IMR-90 (cell line): ENCODE measurements at regions not wholly inside any gene's neighbourhood (a gene's known extent, or its start where the extent isn't known, plus 50 kb on each side); places are given as distances from the start of the nearest gene placed in this dataset.

Experiments
- ATAC-seq: fragments of 200-7000 bp; cut with Tn5 transposase; 2 replicates; pipeline ENCODE4 v1.9.1; 2020; ENCODE audit warnings: low read depth, mild to moderate bottlenecking, moderate library complexity
- BruUV-seq: library from RNA; stranded (reverse); fragments of 400-500 nt; replicated peaks from 2 replicates; lab custom pipeline; 2021; lab: Mats Ljungman, UMichigan
- CTCF ChIA-PET: fragments of 300-600 bp; formaldehyde crosslinking; extraction: SDS; loops from one replicate; lab custom pipeline; 2021; ENCODE audit warnings: antibody characterized with exemption; lab: Yijun Ruan, JAX
- POLR2A ChIA-PET: fragments of 300-600 bp; sonication (Branson Sonifier 250); formaldehyde crosslinking; loops from one replicate; lab custom pipeline; 2022; ENCODE audit warnings: antibody characterized with exemption; ENCODE audit not compliant: unreplicated experiment; lab: Charles Lee
- DNase-seq: peaks from one replicate; pipeline ENCODE4 v3.0.0; 2013
- H2AFZ ChIP-seq: replicated peaks from 2 replicates; pipeline ENCODE3; 2013; ENCODE audit warnings: low read length, mild to moderate bottlenecking; ENCODE audit not compliant: poor library complexity
- H2AK5ac ChIP-seq: 2 replicates; pipeline ENCODE4 v1.6.1; 2013; ENCODE audit warnings: low read depth, low read length, inconsistent platforms
- H2AK9ac ChIP-seq: replicated peaks from 2 replicates; pipeline ENCODE3; 2013; ENCODE audit warnings: mild to moderate bottlenecking, low read depth, low read length, moderate library complexity; ENCODE audit not compliant: poor library complexity
- H2BK120ac ChIP-seq: 2 replicates; pipeline ENCODE4 v1.6.1; 2013; ENCODE audit warnings: low read depth, low read length, inconsistent platforms
- H2BK15ac ChIP-seq: 3 replicates; pipeline ENCODE4 v1.6.1; 2013; ENCODE audit warnings: low read depth, low read length, inconsistent platforms
- H2BK20ac ChIP-seq: 2 replicates; pipeline ENCODE4 v1.6.1; 2013; ENCODE audit warnings: low read depth, mild to moderate bottlenecking, inconsistent platforms, low read length, moderate library complexity
- H2BK5ac ChIP-seq: 2 replicates; pipeline ENCODE4 v1.6.1; 2013; ENCODE audit warnings: mild to moderate bottlenecking, low read depth, low read length, inconsistent platforms; ENCODE audit not compliant: poor library complexity, severe bottlenecking
- H3K14ac ChIP-seq: replicated peaks from 2 replicates; pipeline ENCODE4 v1.6.1; 2013; ENCODE audit warnings: low read depth, low read length, inconsistent platforms
- H3K18ac ChIP-seq: 2 replicates; pipeline ENCODE4 v1.6.1; 2013; ENCODE audit warnings: low read depth, low read length, control low read depth
- H3K23ac ChIP-seq: 2 replicates; pipeline ENCODE4 v1.6.1; 2013; ENCODE audit warnings: low read depth, low read length, inconsistent platforms
- H3K27ac ChIP-seq: 2 replicates; pipeline ENCODE4 v1.5.1; 2013; ENCODE audit warnings: mild to moderate bottlenecking, control low read depth, low read length; ENCODE audit not compliant: insufficient read depth
- H3K27me3 ChIP-seq: 2 replicates; pipeline ENCODE4 v1.6.1; 2013; ENCODE audit warnings: low read length; ENCODE audit not compliant: control insufficient read depth, insufficient read depth
- H3K36me3 ChIP-seq: 2 replicates; pipeline ENCODE4 v1.6.1; 2013; ENCODE audit warnings: low read length, mixed read lengths; ENCODE audit not compliant: control insufficient read depth, insufficient read depth
- H3K4ac ChIP-seq: 2 replicates; pipeline ENCODE4 v1.6.1; 2013; ENCODE audit warnings: low read depth, low read length, inconsistent platforms
- H3K4me1 ChIP-seq: 2 replicates; pipeline ENCODE4 v1.6.1; 2013; ENCODE audit warnings: low read length, mixed read lengths; ENCODE audit not compliant: control insufficient read depth, insufficient read depth
- H3K4me2 ChIP-seq: 2 replicates; pipeline ENCODE4 v1.6.1; 2013; ENCODE audit warnings: low read depth, mild to moderate bottlenecking, control low read depth, low read length, moderate library complexity
- H3K4me3 ChIP-seq: 2 replicates; pipeline ENCODE4 v1.5.1; 2013; ENCODE audit warnings: low read depth, mild to moderate bottlenecking, control low read depth, low read length, moderate library complexity; ENCODE audit not compliant: insufficient read depth
- H3K56ac ChIP-seq: 2 replicates; pipeline ENCODE4 v1.6.1; 2013; ENCODE audit warnings: low read length, inconsistent platforms; ENCODE audit not compliant: insufficient read depth; ENCODE audit errors: extremely low read depth
- H3K79me1 ChIP-seq, 2 experiments: 2 replicates each; pipeline ENCODE4 v1.6.1; 2013; ENCODE audit warnings: low read length in 2 of 2, inconsistent platforms in 1 of 2, low read depth in 1 of 2
- H3K9ac ChIP-seq: 2 replicates; pipeline ENCODE4 v1.6.1; 2013; ENCODE audit warnings: low read depth, low read length, control low read depth
- H3K9me1 ChIP-seq: 2 replicates; pipeline ENCODE4 v1.6.1; 2013; ENCODE audit warnings: low read length, inconsistent platforms; ENCODE audit not compliant: insufficient read depth
- H3K9me3 ChIP-seq: 2 replicates; pipeline ENCODE4 v1.6.1; 2013; ENCODE audit warnings: low read length; ENCODE audit not compliant: control insufficient read depth, insufficient read depth
- H4K20me1 ChIP-seq: 2 replicates; pipeline ENCODE4 v1.6.1; 2013; ENCODE audit warnings: low read length, inconsistent platforms; ENCODE audit not compliant: insufficient read depth
- H4K5ac ChIP-seq: 2 replicates; pipeline ENCODE4 v1.6.1; 2013; ENCODE audit warnings: mild to moderate bottlenecking, low read depth, low read length, control low read depth
- H4K8ac ChIP-seq, 2 experiments: 2 replicates each; pipeline ENCODE4 v1.6.1; 2013; ENCODE audit warnings: low read depth in 2 of 2, low read length in 2 of 2, control low read depth in 1 of 2, inconsistent platforms in 1 of 2
- H4K91ac ChIP-seq: 2 replicates; pipeline ENCODE4 v1.6.1; 2013; ENCODE audit warnings: low read depth, low read length, inconsistent platforms; ENCODE audit not compliant: insufficient read depth
- BHLHE40 ChIP-seq: fragments of 150-350 bp; IDR thresholded peaks from 2 replicates; pipeline ENCODE4 v1.6.1; 2016; ENCODE audit warnings: mild to moderate bottlenecking, low read depth, low read length
- CEBPB ChIP-seq: IDR thresholded peaks from 2 replicates; pipeline ENCODE4 v1.6.1; 2012; ENCODE audit warnings: low read depth, low read length, improper control_type of control experiment
- CHD1 ChIP-seq: IDR thresholded peaks from 2 replicates; pipeline ENCODE4 v1.6.1; 2012; ENCODE audit warnings: low read depth, low read length, improper control_type of control experiment
- FOS ChIP-seq: fragments of 150-350 bp; IDR thresholded peaks from 2 replicates; pipeline ENCODE4 v1.6.1; 2016; ENCODE audit warnings: low read depth, low read length
- MAFK ChIP-seq: IDR thresholded peaks from 2 replicates; pipeline ENCODE4 v1.6.1; 2012; ENCODE audit warnings: low read depth, low read length, improper control_type of control experiment
- MAZ ChIP-seq: IDR thresholded peaks from 2 replicates; pipeline ENCODE4 v1.6.1; 2012; ENCODE audit warnings: low read depth, mild to moderate bottlenecking, low read length, improper control_type of control experiment, moderate library complexity, borderline replicate concordance
- MXI1 ChIP-seq: IDR thresholded peaks from 2 replicates; pipeline ENCODE4 v1.6.1; 2012; ENCODE audit warnings: low read depth, mild to moderate bottlenecking, low read length, moderate library complexity, borderline replicate concordance
- NFE2L2 ChIP-seq: fragments of 150-350 bp; IDR thresholded peaks from 2 replicates; pipeline ENCODE4 v1.6.1; 2016; ENCODE audit warnings: low read depth, mild to moderate bottlenecking, low read length
- POLR2A ChIP-seq: IDR thresholded peaks from 2 replicates; pipeline ENCODE4 v1.6.1; 2012; ENCODE audit warnings: mild to moderate bottlenecking, low read depth, low read length
- RAD21 ChIP-seq: IDR thresholded peaks from 2 replicates; pipeline ENCODE4 v1.6.1; 2012; ENCODE audit warnings: low read length, improper control_type of control experiment
- RCOR1 ChIP-seq: IDR thresholded peaks from 2 replicates; pipeline ENCODE4 v1.6.1; 2012; ENCODE audit warnings: mild to moderate bottlenecking, low read length, improper control_type of control experiment; ENCODE audit not compliant: insufficient replicate concordance
- RFX5 ChIP-seq: IDR thresholded peaks from 2 replicates; pipeline ENCODE4 v1.8.0; 2012; ENCODE audit warnings: low read depth, mild to moderate bottlenecking, low read length, moderate library complexity
- SMC3 ChIP-seq: fragments of 150-350 bp; IDR thresholded peaks from 2 replicates; pipeline ENCODE4 v1.6.1; 2016; ENCODE audit warnings: low read depth, mild to moderate bottlenecking, antibody characterized with exemption, low read length, moderate library complexity
- WGBS, 2 experiments: methylation state at CpG; one replicate each; pipeline versions ENCODE4 v1.1.5 to v1.1.7; 2013; ENCODE audit warnings: missing lambda C conversion rate in 2 of 2; ENCODE audit not compliant: insufficient read length in 1 of 2; ENCODE audit errors: extremely low coverage in 2 of 2; 5-methylcytosine and 5-hydroxymethylcytosine counted together
- dilution Hi-C: fragments of 300-500 bp; cut with HindIII; formaldehyde crosslinking; loops from one replicate; pipeline ENCODE4 v1.14.3; 2018; ENCODE audit warnings: low sequenced_read_pairs; ENCODE audit not compliant: unreplicated experiment
- in situ Hi-C: fragments of 300-500 bp; cut with MboI; formaldehyde crosslinking; loops from 3 replicates; pipeline ENCODE4 v1.14.3; 2019; ENCODE audit warnings: low sequenced_read_pairs, inconsistent platforms, mixed read lengths
- intact Hi-C: fragments of 100-400 bp; cut with micrococcal nuclease; formaldehyde crosslinking; loops from 2 replicates; pipeline ENCODE4 v1.10.0; 2022
- TF ChIP-seq, protein P1 (sequence below): fragments of 150-350 bp; IDR thresholded peaks from 2 replicates; pipeline ENCODE4 v1.6.1; 2017; ENCODE audit warnings: mild to moderate bottlenecking, antibody characterized with exemption, low read length, low read depth
- TF ChIP-seq, protein P2 (sequence below): fragments of 150-350 bp; IDR thresholded peaks from 2 replicates; pipeline ENCODE4 v1.6.1; 2016; ENCODE audit warnings: low read depth, mild to moderate bottlenecking, low read length, moderate library complexity, borderline replicate concordance
- TF ChIP-seq, protein P3 (sequence below): conservative IDR thresholded peaks from 2 replicates; pipeline ENCODE4 v1.5.1; 2012; ENCODE audit warnings: mild to moderate bottlenecking, low read depth, low read length, improper control_type of control experiment

DNA sequence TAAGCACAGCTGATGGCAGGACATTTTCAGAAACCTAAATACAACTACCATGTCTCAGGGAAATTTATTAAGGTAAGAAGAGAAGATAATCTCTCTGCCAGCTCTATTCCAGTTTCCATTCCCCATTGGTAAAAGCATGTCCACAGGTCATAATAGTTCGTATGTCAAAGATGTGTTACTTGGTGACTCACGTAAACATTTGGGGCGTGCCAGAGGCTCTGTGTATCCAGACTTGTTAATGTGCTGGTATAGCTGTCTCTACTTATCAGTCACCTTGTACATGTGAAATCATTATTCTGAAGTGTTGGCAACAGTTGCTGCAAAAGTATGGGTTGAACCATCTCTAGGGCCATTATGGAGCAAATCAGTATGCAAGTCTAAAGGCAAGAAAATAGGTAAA lies 1345.1 kb downstream of the SUCLG1 start:
- no peak overlapping the region for H4K8ac ChIP-seq
- no TSS peak for BruUV-seq
- CTCF ChIA-PET = no interaction called here

More for the DNA sequence above, 1345.1 kb downstream of the SUCLG1 start:
- ATAC-seq (no peak), DNase-seq (peak; percentile 1)
- no peak overlapping the region for H3K23ac ChIP-seq
- no peak overlapping the region for H4K5ac ChIP-seq
- no peak overlapping the region for H3K14ac ChIP-seq
- H2AK5ac ChIP-seq = no peak overlapping the region
- no peaks in the 10 kb centered on the region for H3K27me3 ChIP-seq
- no peak overlapping the region for H3K4ac ChIP-seq
- no peak overlapping the region for H2BK120ac ChIP-seq
- no peak overlapping the region for H3K4me2 ChIP-seq
- no peak overlapping the region for H3K56ac ChIP-seq
- H2BK5ac ChIP-seq = no peak overlapping the region
- intact Hi-C loops (no loop called here), dilution Hi-C loops (no loop called here), in situ Hi-C loops (no loop called here)
- no peaks in the 10 kb centered on the region for H3K4me1 ChIP-seq
- POLR2A ChIA-PET = no interaction called here
- H2BK15ac ChIP-seq = no peak overlapping the region
- no peak overlapping the region for H3K27ac ChIP-seq
- no peaks in the 10 kb centered on the region for H3K9me1 ChIP-seq
- H3K18ac ChIP-seq = no peak overlapping the region
- H3K9me3 ChIP-seq = no peaks in the 10 kb centered on the region
- H3K9ac ChIP-seq = no peak overlapping the region
- no peak overlapping the region for H2BK20ac ChIP-seq
- H4K91ac ChIP-seq = no peak overlapping the region
- TF ChIP-seq RCOR1 (no peak), FOS (no peak), MXI1 (no peak), RFX5 (no peak), POLR2A (no peak), MAFK (no peak), MAZ (no peak), RAD21 (no peak), CEBPB (no peak), BHLHE40 (no peak), SMC3 (no peak), CHD1 (no peak), NFE2L2 (no peak)
- TF ChIP-seq, protein P1, sequence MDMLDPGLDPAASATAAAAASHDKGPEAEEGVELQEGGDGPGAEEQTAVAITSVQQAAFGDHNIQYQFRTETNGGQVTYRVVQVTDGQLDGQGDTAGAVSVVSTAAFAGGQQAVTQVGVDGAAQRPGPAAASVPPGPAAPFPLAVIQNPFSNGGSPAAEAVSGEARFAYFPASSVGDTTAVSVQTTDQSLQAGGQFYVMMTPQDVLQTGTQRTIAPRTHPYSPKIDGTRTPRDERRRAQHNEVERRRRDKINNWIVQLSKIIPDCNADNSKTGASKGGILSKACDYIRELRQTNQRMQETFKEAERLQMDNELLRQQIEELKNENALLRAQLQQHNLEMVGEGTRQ = no peak
- TF ChIP-seq, protein P2, sequence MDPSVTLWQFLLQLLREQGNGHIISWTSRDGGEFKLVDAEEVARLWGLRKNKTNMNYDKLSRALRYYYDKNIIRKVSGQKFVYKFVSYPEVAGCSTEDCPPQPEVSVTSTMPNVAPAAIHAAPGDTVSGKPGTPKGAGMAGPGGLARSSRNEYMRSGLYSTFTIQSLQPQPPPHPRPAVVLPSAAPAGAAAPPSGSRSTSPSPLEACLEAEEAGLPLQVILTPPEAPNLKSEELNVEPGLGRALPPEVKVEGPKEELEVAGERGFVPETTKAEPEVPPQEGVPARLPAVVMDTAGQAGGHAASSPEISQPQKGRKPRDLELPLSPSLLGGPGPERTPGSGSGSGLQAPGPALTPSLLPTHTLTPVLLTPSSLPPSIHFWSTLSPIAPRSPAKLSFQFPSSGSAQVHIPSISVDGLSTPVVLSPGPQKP = no peak
- TF ChIP-seq, protein P3, sequence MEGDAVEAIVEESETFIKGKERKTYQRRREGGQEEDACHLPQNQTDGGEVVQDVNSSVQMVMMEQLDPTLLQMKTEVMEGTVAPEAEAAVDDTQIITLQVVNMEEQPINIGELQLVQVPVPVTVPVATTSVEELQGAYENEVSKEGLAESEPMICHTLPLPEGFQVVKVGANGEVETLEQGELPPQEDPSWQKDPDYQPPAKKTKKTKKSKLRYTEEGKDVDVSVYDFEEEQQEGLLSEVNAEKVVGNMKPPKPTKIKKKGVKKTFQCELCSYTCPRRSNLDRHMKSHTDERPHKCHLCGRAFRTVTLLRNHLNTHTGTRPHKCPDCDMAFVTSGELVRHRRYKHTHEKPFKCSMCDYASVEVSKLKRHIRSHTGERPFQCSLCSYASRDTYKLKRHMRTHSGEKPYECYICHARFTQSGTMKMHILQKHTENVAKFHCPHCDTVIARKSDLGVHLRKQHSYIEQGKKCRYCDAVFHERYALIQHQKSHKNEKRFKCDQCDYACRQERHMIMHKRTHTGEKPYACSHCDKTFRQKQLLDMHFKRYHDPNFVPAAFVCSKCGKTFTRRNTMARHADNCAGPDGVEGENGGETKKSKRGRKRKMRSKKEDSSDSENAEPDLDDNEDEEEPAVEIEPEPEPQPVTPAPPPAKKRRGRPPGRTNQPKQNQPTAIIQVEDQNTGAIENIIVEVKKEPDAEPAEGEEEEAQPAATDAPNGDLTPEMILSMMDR = no peak
- H2AK9ac ChIP-seq = no peak overlapping the region
- no peaks in the 10 kb centered on the region for H3K36me3 ChIP-seq
- no peaks in the 10 kb centered on the region for H3K79me1 ChIP-seq
- H4K20me1 ChIP-seq = no peaks in the 10 kb centered on the region
- no peak overlapping the region for H3K4me3 ChIP-seq
- WGBS, 2 experiments = no CpG with 5 or more reads among the region's 3 CpGs
- no peak overlapping the region for H2AFZ ChIP-seq
